NCI-H2029 treated with DMSO at 0.1 percent for 48 hours (cell line): ENCODE measurements at regions not wholly inside any gene's neighbourhood (a gene's known extent, or its start where the extent isn't known, plus 50 kb on each side); places are given as distances from the start of the nearest gene placed in this dataset.

ENCODE experiments used
- DNase-seq: peaks from one replicate; lab custom pipeline; 2025; lab: John Stamatoyannopoulos, UW

- no peak for DNase-seq
Measured at GRCh38 chr1:38541223-38541622, 318.3 kb downstream of the RRAGC start.

- DNase-seq: no peak
Measured at GRCh38 chr1:38539931-38540330, 319.6 kb downstream of the RRAGC start.

DNA sequence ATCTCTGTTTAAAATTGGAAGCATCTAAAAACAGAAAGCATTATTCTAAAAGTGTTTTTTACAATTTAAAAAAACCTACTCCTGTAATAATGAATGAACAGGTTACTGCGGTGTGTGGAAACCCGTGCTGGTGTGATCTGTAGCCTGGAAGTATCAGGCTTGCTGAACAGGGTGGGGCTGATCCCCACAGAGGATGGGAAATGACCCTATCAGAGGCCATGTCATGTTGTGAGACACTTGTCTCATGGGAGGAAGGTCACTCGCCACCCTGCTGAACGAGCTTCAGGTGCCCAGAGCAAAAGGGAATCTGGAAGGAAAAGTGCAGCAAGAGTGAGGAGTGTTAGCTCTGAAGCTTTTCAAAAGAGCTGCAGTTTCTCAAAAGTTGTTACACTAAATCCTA is 320.7 kb downstream of the RRAGC start:
- DNase-seq: no peak

GRCh38 chr1:38536089-38536488 is 323.5 kb downstream of the RRAGC start:
- no peak for DNase-seq

- DNase-seq: no peak
Measured at GRCh38 chr1:38534473-38534823, 325.1 kb downstream of the RRAGC start.

- no peak for DNase-seq
Measured at GRCh38 chr1:38533772-38534472, 325.6 kb downstream of the RRAGC start.

- no peak for DNase-seq
Measured at GRCh38 chr1:38530957-38531356, 328.6 kb downstream of the RRAGC start.

GRCh38 chr1:38529946-38530345 is 329.6 kb downstream of the RRAGC start:
- no peak for DNase-seq

- no peak for DNase-seq
Measured at GRCh38 chr1:38529391-38529790, 330.2 kb downstream of the RRAGC start.

- no peak for DNase-seq
Measured at GRCh38 chr1:38528623-38529022, 330.9 kb downstream of the RRAGC start.

DNA sequence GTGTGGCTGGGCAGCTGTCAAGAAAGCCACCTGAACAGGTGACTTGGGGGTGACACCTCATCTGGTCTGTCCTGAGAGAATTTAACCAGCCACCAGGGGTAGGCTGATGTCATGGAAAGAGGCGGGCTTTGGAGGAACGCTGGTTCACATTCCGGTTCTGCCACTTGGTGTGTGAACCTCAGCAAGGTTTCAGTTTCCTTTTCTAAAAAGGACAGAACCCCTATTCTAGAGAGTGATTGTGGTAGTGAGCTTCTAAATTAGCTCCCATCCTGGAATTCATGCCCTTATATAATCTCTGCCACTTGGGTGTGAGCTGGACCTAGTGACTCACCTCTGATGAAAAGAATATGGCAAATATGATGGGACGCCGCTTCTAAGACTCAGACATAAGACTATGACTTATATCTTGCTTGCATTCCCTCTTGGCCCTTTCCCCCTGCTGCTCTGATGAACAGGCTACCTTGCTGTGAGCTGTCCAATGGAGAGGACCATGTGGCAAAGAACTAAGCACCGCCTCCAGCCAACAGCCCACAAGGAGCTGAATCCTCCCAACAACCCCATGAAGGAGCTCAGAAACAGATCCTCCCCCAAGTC is 332.1 kb downstream of the RRAGC start:
- no peak for DNase-seq

- DNase-seq: no peak
Measured at GRCh38 chr1:38526046-38526445, 333.5 kb downstream of the RRAGC start.

GRCh38 chr1:38525343-38526043 is 334.1 kb downstream of the RRAGC start:
- no peak for DNase-seq

DNA sequence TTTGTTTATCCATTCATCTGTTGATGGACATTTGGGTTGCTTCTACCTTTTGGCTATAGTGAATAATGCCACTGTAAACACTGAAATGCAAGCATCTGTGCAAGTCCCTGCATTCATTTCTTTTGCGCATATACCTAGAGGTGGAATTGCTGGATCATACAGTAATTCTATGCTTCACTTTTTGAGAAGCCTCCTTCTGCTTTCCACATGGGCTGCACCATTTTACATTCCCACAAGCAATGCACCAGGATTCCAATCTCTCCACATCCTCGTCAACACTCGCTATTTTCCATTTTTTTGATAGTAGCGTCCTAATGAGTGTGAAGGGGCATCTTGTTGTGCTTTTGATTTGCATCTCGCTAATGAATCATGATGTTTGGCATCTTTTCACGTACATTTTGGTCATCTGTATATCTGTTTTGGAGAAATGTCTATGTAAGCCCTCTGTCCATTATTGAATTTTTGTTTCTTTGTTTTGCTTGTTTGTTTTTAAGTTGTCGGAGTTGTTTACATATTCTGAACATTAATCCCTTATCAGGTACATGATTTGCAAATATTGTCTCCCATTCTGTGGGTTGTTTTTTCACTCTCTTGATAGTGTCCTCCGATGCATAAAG is 335.4 kb downstream of the RRAGC start:
- DNase-seq: no peak

- no peak for DNase-seq
Measured at GRCh38 chr1:38523568-38523939, 336.0 kb downstream of the RRAGC start.

DNA sequence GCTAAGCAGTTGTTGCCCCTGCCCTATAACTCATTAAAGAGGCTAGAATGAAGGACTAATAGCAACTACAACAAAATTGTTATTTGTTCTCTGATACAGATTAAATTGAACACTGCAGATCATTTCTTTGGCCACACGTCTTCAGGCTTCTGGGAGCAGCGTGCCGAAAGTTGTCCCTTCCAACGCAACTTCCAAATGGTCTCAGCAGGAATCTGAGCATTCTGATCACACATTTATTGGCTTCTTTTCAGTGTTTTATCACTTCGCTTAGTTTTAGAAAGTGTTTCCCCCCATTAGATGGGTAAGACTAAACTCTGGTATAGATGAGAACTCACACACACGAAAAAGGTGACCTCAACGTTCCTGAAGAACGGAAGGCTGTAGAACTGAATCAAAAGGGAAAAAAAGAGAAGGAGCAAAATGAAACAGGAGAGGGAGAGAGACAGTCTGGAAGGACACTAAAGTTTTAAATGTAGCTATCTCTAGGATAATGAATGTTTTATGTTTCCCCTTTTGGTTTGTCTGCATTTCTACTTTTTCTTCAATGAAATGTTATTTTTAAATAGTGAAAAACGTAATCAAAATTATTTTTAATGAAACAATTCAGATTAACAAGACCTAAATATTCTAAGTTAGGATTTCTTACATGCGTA is 336.5 kb downstream of the RRAGC start:
- DNase-seq: no peak

DNA sequence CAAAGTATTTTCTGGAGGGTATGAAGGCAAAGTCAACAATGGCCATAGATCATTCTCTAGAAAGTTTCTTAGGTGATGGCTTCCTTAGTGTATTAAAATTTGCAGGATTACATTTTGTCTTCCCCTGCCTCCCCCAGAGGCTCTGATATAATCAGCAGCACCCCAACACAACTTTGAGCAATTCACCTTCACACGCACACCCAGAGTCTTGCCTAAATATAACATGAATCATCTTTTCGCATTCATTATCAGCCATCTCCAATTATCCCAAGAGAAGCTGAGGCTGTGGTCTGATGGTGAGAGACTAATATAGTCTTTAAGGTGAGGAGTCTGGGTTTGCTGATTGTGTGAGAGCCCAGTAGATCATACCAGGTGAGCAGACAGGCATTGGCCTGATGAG is 343.0 kb downstream of the RRAGC start:
- no peak for DNase-seq

DNA sequence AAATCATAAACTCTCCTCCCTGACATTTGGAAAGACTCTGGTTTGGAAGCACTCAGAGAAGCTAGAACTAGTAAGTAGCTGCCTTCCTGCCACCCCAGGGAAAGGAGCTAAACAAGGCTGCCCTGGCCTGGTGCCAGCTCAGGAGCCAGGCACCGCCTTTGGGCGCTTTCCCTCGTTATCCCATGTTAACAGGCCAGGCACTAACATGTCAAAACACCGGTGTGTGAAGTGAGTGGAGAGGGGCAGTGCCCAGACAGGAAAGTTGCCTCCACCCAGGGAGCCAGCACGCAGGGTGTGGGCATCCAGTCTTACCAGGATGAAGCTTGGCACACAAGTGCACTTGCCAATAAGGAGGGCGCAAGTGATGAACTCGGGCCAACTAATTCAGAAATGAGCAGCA is 346.8 kb downstream of the RRAGC start:
- no peak for DNase-seq

- no peak for DNase-seq
Measured at GRCh38 chr1:38512024-38512767, 347.4 kb downstream of the RRAGC start.

DNA sequence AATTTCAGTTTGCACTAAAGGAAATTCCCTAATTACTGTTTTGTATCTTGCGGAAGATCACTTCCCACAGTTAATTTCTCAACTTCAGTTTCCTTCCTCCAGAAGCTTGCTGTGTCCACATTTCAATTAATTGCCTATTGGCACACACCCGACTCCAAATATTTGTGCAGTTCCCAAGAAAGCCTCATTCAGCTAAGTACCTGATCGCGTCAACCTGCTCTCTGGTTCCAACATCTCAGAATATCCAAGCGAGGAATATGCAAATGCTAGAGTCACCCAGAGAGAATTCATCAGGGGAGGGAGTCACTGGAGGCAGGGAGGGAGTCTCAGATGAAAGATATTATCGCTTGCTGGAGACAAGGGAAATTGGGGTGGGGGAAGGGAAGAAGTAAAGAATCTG is 351.3 kb downstream of the RRAGC start:
- no peak for DNase-seq

DNA sequence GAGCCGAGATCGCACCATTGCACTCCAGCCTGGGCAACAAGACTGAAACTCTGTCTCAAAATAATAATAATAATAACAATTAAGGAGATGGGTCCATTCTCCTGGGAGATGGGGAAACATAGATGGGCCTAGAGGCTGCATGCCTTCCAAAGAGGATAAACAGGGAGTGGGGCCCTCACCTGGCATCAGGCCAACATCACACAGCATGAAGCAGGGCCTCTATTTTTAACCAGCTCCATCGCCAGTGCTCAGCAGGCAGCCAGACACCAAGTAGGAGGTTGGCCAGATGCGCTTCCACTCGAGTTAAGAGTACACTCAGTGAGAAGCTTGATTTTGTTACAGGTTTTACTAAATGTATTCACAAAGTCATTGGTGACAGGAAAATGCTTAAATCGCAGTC is 352.0 kb downstream of the RRAGC start:
- no peak for DNase-seq

GRCh38 chr1:38505944-38506343 is 353.6 kb downstream of the RRAGC start:
- DNase-seq: no peak
